Spinal cord (tissue), 9 donors: ENCODE measurements at regions not wholly inside any gene's neighbourhood (a gene's known extent, or its start where the extent isn't known, plus 50 kb on each side); places are given as distances from the start of the nearest gene placed in this dataset.

ENCODE experiments used
- DNase-seq, 6 donors: peaks; one replicate each; pipeline versions ENCODE4 v3.0.0 to v3.0.0-alpha.2; 2013 to 2015; ENCODE audit warnings: low spot score in 6 of 6, low read depth in 4 of 6
- H3K27ac ChIP-seq: one replicate; pipeline ENCODE4 v1.5.1; 2013; ENCODE audit warnings: low read depth, low read length, control low read depth
- H3K27me3 ChIP-seq: one replicate; pipeline ENCODE4 v1.6.1; 2013; ENCODE audit warnings: low read length; ENCODE audit not compliant: control insufficient read depth, insufficient read depth
- H3K36me3 ChIP-seq: one replicate; pipeline ENCODE4 v1.6.1; 2013; ENCODE audit warnings: low read length; ENCODE audit not compliant: control insufficient read depth, insufficient read depth
- H3K4me1 ChIP-seq: one replicate; pipeline ENCODE4 v1.6.1; 2013; ENCODE audit warnings: low read length; ENCODE audit not compliant: control insufficient read depth, insufficient read depth
- H3K4me3 ChIP-seq: one replicate; pipeline ENCODE4 v1.5.1; 2013; ENCODE audit warnings: low read depth, low read length, control low read depth
- H3K9me3 ChIP-seq: one replicate; pipeline ENCODE4 v1.6.1; 2013; ENCODE audit warnings: low read length; ENCODE audit not compliant: control insufficient read depth, insufficient read depth
- WGBS: methylation state at CpG from one replicate; pipeline ENCODE4 v1.1.5; 2013; ENCODE audit warnings: missing lambda C conversion rate; ENCODE audit not compliant: insufficient coverage; 5-methylcytosine and 5-hydroxymethylcytosine counted together
- donor health status: healthy.

GRCh38 chr5:74576941-74577456, 63.5 kb downstream of the ENC1 start:
- no peaks in the 10 kb centered on the region for H3K4me1 ChIP-seq
- H3K27me3 ChIP-seq = no peaks in the 10 kb centered on the region
- H3K36me3 ChIP-seq = no peaks in the 10 kb centered on the region
- H3K9me3 ChIP-seq = no peaks in the 10 kb centered on the region
- DNase-seq = no peak
- peak overlapping the region; percentile 1 for H3K27ac ChIP-seq
- no peak overlapping the region for H3K4me3 ChIP-seq
- 94% methylated on average over 4 of the region's 6 CpGs for WGBS

DNA sequence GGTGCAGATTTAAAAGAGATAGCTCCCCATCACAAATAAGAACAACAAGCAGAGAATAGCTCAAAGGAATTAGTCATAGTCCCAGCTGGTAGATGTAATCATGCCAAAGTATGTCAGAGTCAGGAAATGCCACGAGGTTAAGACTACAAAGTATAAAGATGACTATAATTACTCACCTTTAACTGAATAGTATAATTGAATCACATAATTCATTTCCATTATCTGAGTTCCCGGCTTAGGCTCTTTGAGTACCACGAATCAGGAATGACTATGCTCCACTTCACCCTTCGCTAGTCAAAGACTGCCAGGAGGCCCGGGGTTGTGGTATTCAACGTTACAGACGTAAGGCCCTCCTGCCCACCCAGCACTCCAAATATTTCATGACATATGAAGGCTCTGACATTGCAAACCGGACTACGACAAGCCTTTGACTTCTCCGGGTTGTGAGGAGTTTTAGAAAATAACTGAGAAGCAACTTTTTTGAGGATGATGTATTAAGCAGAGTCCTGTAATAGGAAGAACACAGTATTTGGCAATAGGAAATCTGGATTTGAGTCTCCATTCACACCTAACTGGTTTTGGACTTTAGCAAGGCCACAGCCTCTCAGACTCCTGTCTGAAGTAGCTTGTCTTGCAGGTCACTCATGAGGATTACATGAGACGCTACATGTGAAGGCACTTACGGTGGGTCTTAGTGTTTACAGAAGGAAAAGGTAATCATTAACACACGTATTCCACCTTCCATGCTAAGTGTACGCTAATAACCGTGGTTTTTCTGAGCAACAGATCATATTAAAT, 64.6 kb downstream of the ENC1 start:
- no peak overlapping the region for H3K27ac ChIP-seq
- DNase-seq = no peak
- no peaks in the 10 kb centered on the region for H3K9me3 ChIP-seq
- no peaks in the 10 kb centered on the region for H3K27me3 ChIP-seq
- H3K4me1 ChIP-seq = no peaks in the 10 kb centered on the region
- H3K36me3 ChIP-seq = no peaks in the 10 kb centered on the region
- WGBS = 50% methylated on average over 3 of the region's 15 CpGs
- no peak overlapping the region for H3K4me3 ChIP-seq

DNA sequence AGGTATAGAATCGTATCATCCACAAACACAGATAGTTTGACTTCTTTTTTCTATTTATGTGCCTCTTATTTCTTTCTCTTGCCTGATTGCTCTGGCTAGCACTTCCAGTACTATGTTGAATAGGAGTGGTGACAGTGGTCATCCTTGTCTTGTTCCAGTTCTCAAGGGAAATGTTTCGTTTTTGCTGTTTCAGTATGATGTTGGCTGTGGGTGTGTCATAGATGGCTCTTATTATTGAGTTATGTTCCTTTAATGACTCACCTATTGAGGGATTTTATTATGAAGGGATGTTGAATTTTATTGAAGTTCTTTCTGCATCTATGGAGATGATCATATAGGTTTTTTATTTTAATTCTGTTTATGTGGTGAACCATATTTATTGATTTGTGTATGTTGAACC, 70.3 kb downstream of the ENC1 start:
- 100% methylated on average over 1 of the region's 2 CpGs for WGBS
- H3K4me3 ChIP-seq = no peak overlapping the region

GRCh38 chr5:74567411-74567995, 73.0 kb downstream of the ENC1 start:
- no peaks in the 10 kb centered on the region for H3K9me3 ChIP-seq
- 63% methylated on average over 2 of the region's 4 CpGs for WGBS
- no peak overlapping the region for H3K27ac ChIP-seq
- H3K4me1 ChIP-seq = no peaks in the 10 kb centered on the region
- H3K4me3 ChIP-seq = no peak overlapping the region
- H3K36me3 ChIP-seq = no peaks in the 10 kb centered on the region
- H3K27me3 ChIP-seq = no peaks in the 10 kb centered on the region
- peak in 1 of 6 donors; percentile 81 for DNase-seq

More for the DNA sequence above, 70.3 kb downstream of the ENC1 start:
- no peak for DNase-seq
- Histone ChIP-seq H3K27ac (no peak overlapping the region), H3K9me3 (no peaks in the 10 kb centered on the region), H3K36me3 (no peaks in the 10 kb centered on the region), H3K4me1 (no peaks in the 10 kb centered on the region), H3K27me3 (no peaks in the 10 kb centered on the region)

GRCh38 chr5:74562122-74562521, 78.4 kb downstream of the ENC1 start:
- no peak for DNase-seq
- no peak overlapping the region for H3K27ac ChIP-seq
- H3K4me1 ChIP-seq = no peaks in the 10 kb centered on the region
- H3K4me3 ChIP-seq = no peak overlapping the region
- WGBS = 67% methylated on average over 2 of the region's 5 CpGs
- H3K27me3 ChIP-seq = no peaks in the 10 kb centered on the region
- H3K9me3 ChIP-seq = no peaks in the 10 kb centered on the region
- H3K36me3 ChIP-seq = no peaks in the 10 kb centered on the region

- no peaks in the 10 kb centered on the region for H3K9me3 ChIP-seq
- H3K4me3 ChIP-seq = no peak overlapping the region
- no peak for DNase-seq
- H3K4me1 ChIP-seq = no peaks in the 10 kb centered on the region
- no peaks in the 10 kb centered on the region for H3K27me3 ChIP-seq
- H3K36me3 ChIP-seq = no peaks in the 10 kb centered on the region
- H3K27ac ChIP-seq = no peak overlapping the region
Measured at GRCh38 chr5:74560245-74560644, 80.3 kb downstream of the ENC1 start.

- Histone ChIP-seq H3K9me3 (no peaks in the 10 kb centered on the region), H3K27ac (no peak overlapping the region), H3K36me3 (no peaks in the 10 kb centered on the region), H3K27me3 (no peaks in the 10 kb centered on the region), H3K4me3 (no peak overlapping the region), H3K4me1 (no peaks in the 10 kb centered on the region)
- 36% methylated on average over 3 of the region's 6 CpGs for WGBS
- DNase-seq = peak in 1 of 6 donors; percentile 26
Measured at GRCh38 chr5:74556631-74557595, 83.6 kb downstream of the ENC1 start.

DNA sequence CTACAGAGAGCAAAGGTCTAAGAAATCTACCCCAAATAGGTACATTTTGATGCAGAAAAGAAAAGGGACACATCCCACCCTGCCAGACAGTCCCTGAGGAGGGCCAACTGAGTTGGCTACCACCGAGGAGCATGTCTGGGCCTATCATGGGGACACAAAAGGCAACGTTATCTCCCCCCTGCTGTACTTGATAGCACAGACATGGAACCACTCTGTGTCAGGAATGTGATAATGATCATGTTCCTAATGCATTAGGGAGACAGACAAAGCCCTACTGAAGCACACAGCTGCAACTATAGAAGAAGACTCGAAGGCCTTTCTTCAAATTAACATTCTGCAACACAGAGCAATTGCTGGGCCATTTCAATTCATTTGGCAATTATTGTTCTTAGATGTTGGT, 84.5 kb downstream of the ENC1 start:
- Histone ChIP-seq H3K4me1 (no peaks in the 10 kb centered on the region), H3K4me3 (no peak overlapping the region), H3K36me3 (no peaks in the 10 kb centered on the region), H3K9me3 (no peaks in the 10 kb centered on the region), H3K27me3 (no peaks in the 10 kb centered on the region), H3K27ac (no peak overlapping the region)
- DNase-seq = no peak
- 0% methylated on average over 1 of the region's 3 CpGs for WGBS

GRCh38 chr5:74552101-74552500, 88.4 kb downstream of the ENC1 start:
- no peak overlapping the region for H3K27ac ChIP-seq
- no peaks in the 10 kb centered on the region for H3K4me1 ChIP-seq
- H3K27me3 ChIP-seq = no peaks in the 10 kb centered on the region
- no peak for DNase-seq
- H3K4me3 ChIP-seq = no peak overlapping the region
- whole genome bisulfite sequencing = no CpG with 5 or more reads among the region's 4 CpGs
- no peaks in the 10 kb centered on the region for H3K36me3 ChIP-seq
- no peaks in the 10 kb centered on the region for H3K9me3 ChIP-seq
